ENCODE measurements at regions not wholly inside any gene's neighbourhood (a gene's known extent, or its start where the extent isn't known, plus 50 kb on each side); places are given as distances from the start of the nearest gene placed in this dataset.

- no peak for DNase-seq
- H3K27me3 Mint-ChIP-seq: no peaks in the 10 kb centered on the region
- H3K27ac Mint-ChIP-seq: no peak overlapping the region
- H3K4me1 Mint-ChIP-seq: peaks cover 17% of the 10 kb centered on the region
- no peaks in the 10 kb centered on the region for H3K36me3 Mint-ChIP-seq
- H3K4me3 Mint-ChIP-seq: no peak overlapping the region
- H3K9me3 Mint-ChIP-seq: no peaks in the 10 kb centered on the region
Measured at GRCh38 chr1:93740601-93741031, 59.0 kb upstream of the BCAR3 start.

DNA sequence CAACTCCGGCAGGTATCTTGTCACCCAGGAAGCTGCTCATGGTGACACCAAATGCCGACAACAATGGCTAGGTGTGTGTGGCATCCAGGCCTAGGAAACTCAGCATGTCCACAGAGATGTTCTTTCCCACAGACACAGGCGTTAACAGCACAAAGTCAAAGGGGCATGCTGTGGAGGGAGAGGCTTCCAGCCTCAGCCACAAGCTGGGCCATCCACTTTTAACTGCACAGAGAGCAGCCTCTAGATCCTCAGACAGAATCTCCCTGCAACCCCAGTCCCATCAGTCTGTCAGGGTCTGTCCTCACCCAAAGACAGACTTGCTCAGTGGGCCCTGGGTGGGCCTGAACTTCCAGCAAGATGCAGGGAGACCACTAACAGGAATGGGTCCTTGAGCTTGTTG, 58.5 kb upstream of the BCAR3 start:
- no peak overlapping the region for H3K4me3 Mint-ChIP-seq
- H3K27ac Mint-ChIP-seq: no peak overlapping the region
- no peaks in the 10 kb centered on the region for H3K9me3 Mint-ChIP-seq
- H3K27me3 Mint-ChIP-seq: no peaks in the 10 kb centered on the region
- H3K36me3 Mint-ChIP-seq: no peaks in the 10 kb centered on the region
- peaks cover 12% of the 10 kb centered on the region for H3K4me1 Mint-ChIP-seq
- DNase-seq: no peak

GRCh38 chr1:93739472-93739871, 57.8 kb upstream of the BCAR3 start:
- Mint-ChIP-seq H3K27me3 (no peaks in the 10 kb centered on the region), H3K4me3 (no peak overlapping the region), H3K9me3 (no peaks in the 10 kb centered on the region), H3K27ac (no peak overlapping the region), H3K4me1 (peaks cover 5% of the 10 kb centered on the region), H3K36me3 (no peaks in the 10 kb centered on the region)
- no peak for DNase-seq

DNA sequence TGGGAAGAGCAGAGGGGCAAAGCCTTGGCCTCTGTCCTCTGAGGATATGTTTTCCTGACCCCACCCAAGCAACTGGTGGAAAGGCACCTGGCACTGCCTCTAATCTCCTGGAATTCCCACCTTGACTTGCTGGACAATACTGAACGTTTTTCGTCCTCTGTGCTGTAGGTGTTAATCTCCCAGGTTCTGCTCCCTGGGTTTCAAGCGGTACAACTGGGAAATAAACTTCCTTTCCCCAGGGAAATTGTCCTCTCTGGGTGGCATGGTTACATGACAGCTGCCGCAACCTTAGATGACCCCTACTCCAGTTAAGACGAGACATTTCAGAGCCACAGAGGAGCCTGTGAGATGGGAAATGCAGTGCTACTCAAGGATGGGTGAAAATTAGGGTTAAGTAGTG, 57.3 kb upstream of the BCAR3 start:
- H3K36me3 Mint-ChIP-seq: no peaks in the 10 kb centered on the region
- no peak for DNase-seq
- H3K27me3 Mint-ChIP-seq: no peaks in the 10 kb centered on the region
- no peak overlapping the region for H3K27ac Mint-ChIP-seq
- no peaks in the 10 kb centered on the region for H3K9me3 Mint-ChIP-seq
- no peaks in the 10 kb centered on the region for H3K4me1 Mint-ChIP-seq
- H3K4me3 Mint-ChIP-seq: no peak overlapping the region

GRCh38 chr1:93738075-93738622, 56.5 kb upstream of the BCAR3 start:
- Mint-ChIP-seq H3K27ac (no peak overlapping the region), H3K27me3 (no peaks in the 10 kb centered on the region), H3K4me3 (no peak overlapping the region), H3K4me1 (no peaks in the 10 kb centered on the region), H3K9me3 (no peaks in the 10 kb centered on the region), H3K36me3 (no peaks in the 10 kb centered on the region)
- DNase-seq: no peak

DNA sequence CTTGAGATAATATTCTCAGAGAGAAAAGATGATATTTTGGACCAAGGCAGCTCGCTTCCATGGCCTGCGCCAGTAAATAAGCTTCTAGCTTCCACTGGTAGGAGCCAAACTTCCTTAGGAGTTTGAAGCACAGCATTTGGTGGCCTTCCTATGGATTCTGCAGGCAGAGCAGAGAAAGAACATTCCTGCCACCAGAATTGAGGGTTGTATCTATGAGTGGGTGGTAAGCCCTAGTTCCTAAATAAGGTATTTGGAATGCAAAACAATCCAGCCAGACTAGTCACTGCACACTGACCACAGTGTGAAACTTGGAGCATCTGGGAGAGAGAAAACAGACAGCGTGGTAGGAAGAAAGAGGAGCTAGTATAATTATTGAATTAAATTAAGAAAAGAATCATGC, 54.1 kb upstream of the BCAR3 start:
- no peaks in the 10 kb centered on the region for H3K27me3 Mint-ChIP-seq
- H3K4me3 Mint-ChIP-seq: no peak overlapping the region
- no peaks in the 10 kb centered on the region for H3K9me3 Mint-ChIP-seq
- H3K36me3 Mint-ChIP-seq: no peaks in the 10 kb centered on the region
- DNase-seq: no peak
- no peak overlapping the region for H3K27ac Mint-ChIP-seq
- H3K4me1 Mint-ChIP-seq: no peaks in the 10 kb centered on the region

DNA sequence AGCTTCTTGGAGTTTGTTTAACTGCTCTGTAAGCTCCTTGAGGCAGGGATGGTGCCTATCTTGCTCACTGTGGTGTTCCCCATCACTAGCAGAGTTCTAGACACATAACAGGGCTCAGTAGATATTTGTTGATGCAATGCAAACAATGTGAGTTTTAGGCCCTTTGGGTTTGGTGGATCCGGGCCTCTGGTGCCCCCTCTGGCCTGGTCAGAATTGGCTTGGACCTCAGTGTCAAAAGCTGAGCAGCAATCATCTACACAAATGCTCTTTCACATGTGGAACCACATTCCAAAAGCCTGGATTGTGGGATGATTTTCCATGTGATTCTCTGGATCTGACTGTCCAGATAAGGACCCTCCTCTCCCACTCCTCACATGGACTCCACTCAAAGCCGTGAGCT, 53.4 kb upstream of the BCAR3 start:
- Mint-ChIP-seq H3K9me3 (no peaks in the 10 kb centered on the region), H3K36me3 (no peaks in the 10 kb centered on the region), H3K27ac (no peak overlapping the region), H3K4me1 (no peaks in the 10 kb centered on the region), H3K27me3 (no peaks in the 10 kb centered on the region), H3K4me3 (no peak overlapping the region)
- DNase-seq: no peak

DNA sequence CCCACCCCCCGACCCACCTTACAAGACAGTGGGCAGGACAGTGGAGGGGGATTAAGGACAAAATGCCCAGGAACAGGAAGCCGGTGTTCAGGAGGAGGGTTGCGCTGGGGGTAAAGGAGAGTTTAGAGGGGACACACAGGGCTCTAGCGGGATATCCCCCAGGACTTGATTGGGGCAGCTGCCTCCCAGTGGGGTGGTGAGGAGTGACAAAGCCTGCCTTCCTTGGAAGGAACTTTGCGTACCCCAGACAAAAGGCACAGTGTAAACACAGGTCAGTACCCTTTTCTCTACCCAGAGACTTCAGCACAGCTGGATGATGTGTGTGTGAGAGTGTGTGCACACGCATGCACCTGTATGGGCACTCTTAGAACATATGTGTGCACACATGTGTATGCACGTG, 51.7 kb upstream of the BCAR3 start:
- Mint-ChIP-seq H3K4me3 (no peak overlapping the region), H3K27me3 (no peaks in the 10 kb centered on the region), H3K9me3 (no peaks in the 10 kb centered on the region), H3K36me3 (no peaks in the 10 kb centered on the region), H3K4me1 (no peaks in the 10 kb centered on the region), H3K27ac (no peak overlapping the region)
- no peak for DNase-seq

- no peak for DNase-seq
- Mint-ChIP-seq H3K27me3 (no peaks in the 10 kb centered on the region), H3K4me1 (no peaks in the 10 kb centered on the region), H3K36me3 (no peaks in the 10 kb centered on the region), H3K27ac (no peak overlapping the region), H3K4me3 (no peak overlapping the region), H3K9me3 (no peaks in the 10 kb centered on the region)
Measured at GRCh38 chr1:93732514-93732913, 50.9 kb upstream of the BCAR3 start.
